Thyroid gland (tissue), 4 donors: ENCODE measurements at regions not wholly inside any gene's neighbourhood (a gene's known extent, or its start where the extent isn't known, plus 50 kb on each side); places are given as distances from the start of the nearest gene placed in this dataset.

Source experiments
- POLR2A ChIP-seq, 2 donors: fragments of 450-650 bp; IDR thresholded peaks; one replicate each; pipeline ENCODE4 v1.6.1; 2017; ENCODE audit warnings: antibody characterized with exemption in 2 of 2, mild to moderate bottlenecking in 2 of 2, moderate library complexity in 1 of 2
- TF ChIP-seq, protein P1 (sequence below), 6 experiments: fragments of 200-600 bp in 3 of 6; fragments of 450-650 bp in 3 of 6; sonication (generic) in 3 of 6; IDR thresholded peaks; one replicate each; pipeline ENCODE4 v1.5.1; 2016 to 2019; ENCODE audit warnings: antibody characterized with exemption in 6 of 6, mild to moderate bottlenecking in 2 of 6, inconsistent platforms in 1 of 6, moderate library complexity in 1 of 6

DNA sequence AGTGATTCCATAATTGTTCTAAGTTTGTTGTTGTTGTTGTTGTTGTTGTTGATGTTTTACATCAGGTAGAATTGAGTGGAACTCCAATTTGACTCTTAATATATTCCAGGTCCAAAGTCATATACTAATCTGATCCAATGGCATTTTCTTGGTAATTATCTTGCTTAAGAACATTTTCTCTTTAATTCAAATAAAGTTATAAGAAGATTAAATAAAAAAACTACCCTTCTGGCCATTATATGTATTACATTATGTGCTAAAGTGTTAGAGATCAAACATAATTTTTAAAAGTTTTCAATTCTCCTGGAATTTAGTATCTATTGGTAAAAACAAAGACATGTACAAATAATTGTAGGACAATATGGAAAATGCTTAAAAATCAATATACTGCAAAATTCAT is 775.4 kb downstream of the LUZP2 start:
- TF ChIP-seq, protein P1, sequence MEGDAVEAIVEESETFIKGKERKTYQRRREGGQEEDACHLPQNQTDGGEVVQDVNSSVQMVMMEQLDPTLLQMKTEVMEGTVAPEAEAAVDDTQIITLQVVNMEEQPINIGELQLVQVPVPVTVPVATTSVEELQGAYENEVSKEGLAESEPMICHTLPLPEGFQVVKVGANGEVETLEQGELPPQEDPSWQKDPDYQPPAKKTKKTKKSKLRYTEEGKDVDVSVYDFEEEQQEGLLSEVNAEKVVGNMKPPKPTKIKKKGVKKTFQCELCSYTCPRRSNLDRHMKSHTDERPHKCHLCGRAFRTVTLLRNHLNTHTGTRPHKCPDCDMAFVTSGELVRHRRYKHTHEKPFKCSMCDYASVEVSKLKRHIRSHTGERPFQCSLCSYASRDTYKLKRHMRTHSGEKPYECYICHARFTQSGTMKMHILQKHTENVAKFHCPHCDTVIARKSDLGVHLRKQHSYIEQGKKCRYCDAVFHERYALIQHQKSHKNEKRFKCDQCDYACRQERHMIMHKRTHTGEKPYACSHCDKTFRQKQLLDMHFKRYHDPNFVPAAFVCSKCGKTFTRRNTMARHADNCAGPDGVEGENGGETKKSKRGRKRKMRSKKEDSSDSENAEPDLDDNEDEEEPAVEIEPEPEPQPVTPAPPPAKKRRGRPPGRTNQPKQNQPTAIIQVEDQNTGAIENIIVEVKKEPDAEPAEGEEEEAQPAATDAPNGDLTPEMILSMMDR (IDR thresholded peaks at IDR 0.05): no peak
- TF ChIP-seq POLR2A (IDR thresholded peaks at IDR 0.05): no peak
